HG03097 (cell line): ENCODE measurements at regions not wholly inside any gene's neighbourhood (a gene's known extent, or its start where the extent isn't known, plus 50 kb on each side); places are given as distances from the start of the nearest gene placed in this dataset.
"Not testable (repeated sequence)": the region's sequence is repeated elsewhere in the genome, so short reads cannot be mapped to it uniquely, and the experiment has no call there.

Source experiments
- ATAC-seq: cut with Tn5 transposase; IDR thresholded peaks from one replicate; pipeline ENCODE4 v1.9.1; 2021; ENCODE audit not compliant: unreplicated experiment, low FRiP score

GRCh38 chr6:71049198-71049770, 92.4 kb upstream of the B3GAT2 start:
- ATAC-seq = no peak

GRCh38 chr6:71053475-71053874, 96.6 kb upstream of the B3GAT2 start:
- no peak for ATAC-seq

GRCh38 chr6:71056656-71057055, 99.8 kb upstream of the B3GAT2 start:
- ATAC-seq = no peak

- ATAC-seq = no peak
Observed at GRCh38 chr6:71066153-71066552, 109.3 kb upstream of the B3GAT2 start.

- no peak for ATAC-seq
Observed at GRCh38 chr6:71067816-71068215, 111.0 kb upstream of the B3GAT2 start.

- no peak for ATAC-seq
Observed at GRCh38 chr6:71072508-71072907, 115.6 kb upstream of the B3GAT2 start.

- no peak for ATAC-seq
Observed at GRCh38 chr6:71077655-71078054, 120.8 kb upstream of the B3GAT2 start.

GRCh38 chr6:71079677-71080076, 122.8 kb upstream of the B3GAT2 start:
- no peak for ATAC-seq

- no peak for ATAC-seq
Observed at GRCh38 chr6:71080133-71080532, 123.3 kb upstream of the B3GAT2 start.

GRCh38 chr6:71080826-71081225, 124.0 kb upstream of the B3GAT2 start:
- ATAC-seq = no peak

GRCh38 chr6:71082033-71082650, 125.3 kb upstream of the B3GAT2 start:
- no peak for ATAC-seq

GRCh38 chr6:71083308-71083820, 126.5 kb upstream of the B3GAT2 start:
- ATAC-seq = no peak

GRCh38 chr6:71088166-71088565, 131.3 kb upstream of the B3GAT2 start:
- ATAC-seq = no peak

GRCh38 chr6:71090217-71090616, 133.4 kb upstream of the B3GAT2 start:
- no peak for ATAC-seq

GRCh38 chr6:71091167-71091566, 134.3 kb upstream of the B3GAT2 start:
- no peak for ATAC-seq

GRCh38 chr6:71091956-71092355, 135.1 kb upstream of the B3GAT2 start:
- no peak for ATAC-seq

GRCh38 chr6:71097264-71097663, 140.4 kb upstream of the B3GAT2 start:
- not testable (repeated sequence) for ATAC-seq

- no peak for ATAC-seq
Observed at GRCh38 chr6:71099649-71100048, 142.8 kb upstream of the B3GAT2 start.

GRCh38 chr6:71103130-71103529, 146.3 kb upstream of the B3GAT2 start:
- ATAC-seq = no peak

GRCh38 chr6:71103641-71104040, 146.8 kb upstream of the B3GAT2 start:
- ATAC-seq = no peak

GRCh38 chr6:71106276-71106675, 149.4 kb upstream of the B3GAT2 start:
- ATAC-seq = no peak

GRCh38 chr6:71107911-71108420, 151.1 kb upstream of the B3GAT2 start:
- ATAC-seq = no peak
